DOHH2 (cell line): ENCODE measurements at regions not wholly inside any gene's neighbourhood (a gene's known extent, or its start where the extent isn't known, plus 50 kb on each side); places are given as distances from the start of the nearest gene placed in this dataset.

ENCODE experiments used
- CTCF ChIP-seq: fragments of 200-600 bp; sonication (generic); IDR thresholded peaks from one replicate; pipeline ENCODE4 v1.5.1; 2014; ENCODE audit warnings: antibody characterized with exemption, mild to moderate bottlenecking, low read depth, low read length; ENCODE audit not compliant: poor library complexity, severe bottlenecking
- EZH2phosphoT487 ChIP-seq: fragments of 200-600 bp; sonication (generic); IDR thresholded peaks from 2 replicates; pipeline ENCODE4 v1.6.1; 2017; ENCODE audit warnings: borderline replicate concordance, mild to moderate bottlenecking, antibody characterized with exemption, low read length, moderate library complexity, mixed read lengths

DNA sequence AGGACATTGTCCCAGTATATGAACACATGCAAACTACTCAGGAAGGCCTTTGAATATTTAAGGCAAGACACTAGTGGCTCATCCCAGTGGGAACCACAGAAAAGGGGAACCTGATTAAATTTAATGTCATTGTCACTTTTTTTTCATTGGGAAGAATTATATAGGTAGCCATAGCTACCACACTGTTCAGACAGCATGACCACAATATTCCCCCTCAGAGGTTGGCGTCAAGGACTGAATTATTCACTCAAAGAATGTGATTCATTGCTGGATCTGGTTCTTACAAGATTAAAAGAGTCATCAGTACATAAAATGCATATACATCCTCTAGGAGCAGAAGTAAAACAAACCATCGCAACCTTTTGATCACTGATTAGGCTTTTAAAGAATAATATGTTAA is 92.0 kb upstream of the SMARCAD1 start:
- TF ChIP-seq CTCF (no peak), EZH2phosphoT487 (no peak)
